GM21526 (cell line): ENCODE measurements at regions not wholly inside any gene's neighbourhood (a gene's known extent, or its start where the extent isn't known, plus 50 kb on each side); places are given as distances from the start of the nearest gene placed in this dataset.

Experiments
- ATAC-seq: cut with Tn5 transposase; IDR thresholded peaks from one replicate; pipeline ENCODE4 v1.9.1; 2021; ENCODE audit warnings: moderate library complexity; ENCODE audit not compliant: unreplicated experiment, low FRiP score

GRCh38 chr16:72242757-72243156 lies 70.8 kb upstream of the PMFBP1 start:
- no peak for ATAC-seq

GRCh38 chr16:72241930-72242329 lies 70.0 kb upstream of the PMFBP1 start:
- no peak for ATAC-seq

GRCh38 chr16:72241008-72241407 lies 69.1 kb upstream of the PMFBP1 start:
- ATAC-seq = no peak

- ATAC-seq = no peak
Observed at GRCh38 chr16:72240466-72240865, 68.5 kb upstream of the PMFBP1 start.

GRCh38 chr16:72236866-72237265 lies 64.9 kb upstream of the PMFBP1 start:
- ATAC-seq = no peak

GRCh38 chr16:72234387-72234786 lies 62.4 kb upstream of the PMFBP1 start:
- ATAC-seq = no peak

- no peak for ATAC-seq
Observed at GRCh38 chr16:72228014-72228413, 56.1 kb upstream of the PMFBP1 start.

GRCh38 chr16:72226136-72226535 lies 54.2 kb upstream of the PMFBP1 start:
- ATAC-seq = no peak

GRCh38 chr16:72224260-72224768 lies 52.4 kb upstream of the PMFBP1 start:
- ATAC-seq = no peak

- ATAC-seq = no peak
Observed at GRCh38 chr16:72222503-72222902, 50.5 kb upstream of the PMFBP1 start.
